ENCODE measurements at regions not wholly inside any gene's neighbourhood (a gene's known extent, or its start where the extent isn't known, plus 50 kb on each side); places are given as distances from the start of the nearest gene placed in this dataset.

DNA sequence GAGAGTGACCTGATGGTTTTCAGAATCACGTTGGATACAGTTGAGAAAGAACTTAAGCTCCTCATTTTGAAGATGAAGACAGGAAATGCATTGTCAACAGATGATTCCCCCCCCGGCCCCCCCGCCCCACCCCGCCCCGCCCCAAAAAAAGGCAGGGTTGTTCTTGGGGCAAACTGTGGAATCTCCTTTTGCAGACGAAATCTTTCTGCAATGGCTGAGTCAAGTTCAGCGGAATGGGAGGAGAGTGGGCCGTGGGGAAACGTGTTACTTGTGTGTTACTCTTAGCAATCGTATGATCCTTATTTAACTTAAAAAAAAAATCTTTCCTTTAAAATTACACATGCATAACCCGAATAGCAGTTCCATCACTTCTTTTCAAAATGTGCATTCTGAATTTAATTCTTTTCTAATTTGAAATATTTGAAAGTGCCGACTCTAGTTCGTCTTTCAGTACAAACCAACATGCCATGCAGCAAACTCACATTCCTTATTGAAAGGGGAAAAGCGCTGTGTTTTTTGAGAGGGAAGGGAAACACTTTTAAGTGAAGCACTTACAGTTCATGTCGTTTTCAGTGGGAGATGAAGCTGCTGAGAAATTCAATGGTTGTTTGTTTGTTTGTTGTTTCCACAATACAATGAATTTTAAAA lies 348.5 kb upstream of the ARGLU1 start:
- DNase-seq (ENCODE audit: low spot score), result no peak
- TF ChIP-seq, protein P1, sequence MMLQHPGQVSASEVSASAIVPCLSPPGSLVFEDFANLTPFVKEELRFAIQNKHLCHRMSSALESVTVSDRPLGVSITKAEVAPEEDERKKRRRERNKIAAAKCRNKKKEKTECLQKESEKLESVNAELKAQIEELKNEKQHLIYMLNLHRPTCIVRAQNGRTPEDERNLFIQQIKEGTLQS (CRISPR knock-in tag; conservative IDR thresholded peaks at IDR 0.05), result no peak
- TF ChIP-seq ZNF416 (CRISPR knock-in tag; IDR thresholded peaks at IDR 0.05), result no peak
- no peak for TF ChIP-seq OVOL2 (CRISPR knock-in tag; IDR thresholded peaks at IDR 0.05; ENCODE audit: borderline replicate concordance)
- H3K4me3 Mint-ChIP-seq, result peak overlapping the region; percentile 34
- H3K27ac Mint-ChIP-seq, result no peak overlapping the region
- H3K4me1 Mint-ChIP-seq, result peaks cover 76% of the 10 kb centered on the region
- H3K9me3 Mint-ChIP-seq, result peaks cover 6% of the 10 kb centered on the region
- H3K36me3 Mint-ChIP-seq, result no peaks in the 10 kb centered on the region
- H3K27me3 Mint-ChIP-seq (ENCODE audit: low read depth), result no peaks in the 10 kb centered on the region; the same call in 1 of the 2 replicates
- ATAC-seq, result no peak
- ChIA-PET CTCF (no interaction called here), POLR2A (no interaction called here)

DNA sequence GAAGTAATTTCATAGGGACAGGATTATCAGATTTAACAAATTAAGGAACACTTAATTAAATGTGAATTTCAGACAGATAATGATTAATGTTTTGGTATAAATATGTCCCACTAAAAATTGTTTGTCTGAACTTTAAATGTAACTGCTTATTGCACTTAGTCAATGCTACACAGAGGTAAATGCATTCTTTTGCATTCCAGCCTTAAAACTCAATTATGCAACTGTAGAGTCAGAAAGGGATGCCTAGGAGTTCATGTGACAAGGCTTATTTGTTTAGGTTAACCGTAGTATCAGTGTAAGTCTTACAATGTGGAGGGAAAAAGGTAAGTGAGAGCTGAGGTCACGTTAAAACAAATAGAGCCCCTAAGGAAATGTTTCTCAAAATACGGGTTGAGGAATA lies 347.2 kb upstream of the ARGLU1 start:
- peak overlapping the region; percentile 89 for H3K27ac Mint-ChIP-seq
- no peaks in the 10 kb centered on the region for H3K36me3 Mint-ChIP-seq
- peaks cover 63% of the 10 kb centered on the region for H3K4me1 Mint-ChIP-seq
- DNase-seq (ENCODE audit: low spot score), result no peak
- CTCF ChIA-PET, result interaction anchor here (0.5 to 1.7 kb wide), 2 partner anchors 54 to 118 kb away, joined by 3 to 4 read pairs; no protein-coding TSS in a partner anchor
- peaks cover 9% of the 10 kb centered on the region for H3K9me3 Mint-ChIP-seq
- H3K27me3 Mint-ChIP-seq (ENCODE audit: low read depth), result no peaks in the 10 kb centered on the region; the same call in 1 of the 2 replicates
- no peak overlapping the region for H3K4me3 Mint-ChIP-seq
- TF ChIP-seq, protein P2, sequence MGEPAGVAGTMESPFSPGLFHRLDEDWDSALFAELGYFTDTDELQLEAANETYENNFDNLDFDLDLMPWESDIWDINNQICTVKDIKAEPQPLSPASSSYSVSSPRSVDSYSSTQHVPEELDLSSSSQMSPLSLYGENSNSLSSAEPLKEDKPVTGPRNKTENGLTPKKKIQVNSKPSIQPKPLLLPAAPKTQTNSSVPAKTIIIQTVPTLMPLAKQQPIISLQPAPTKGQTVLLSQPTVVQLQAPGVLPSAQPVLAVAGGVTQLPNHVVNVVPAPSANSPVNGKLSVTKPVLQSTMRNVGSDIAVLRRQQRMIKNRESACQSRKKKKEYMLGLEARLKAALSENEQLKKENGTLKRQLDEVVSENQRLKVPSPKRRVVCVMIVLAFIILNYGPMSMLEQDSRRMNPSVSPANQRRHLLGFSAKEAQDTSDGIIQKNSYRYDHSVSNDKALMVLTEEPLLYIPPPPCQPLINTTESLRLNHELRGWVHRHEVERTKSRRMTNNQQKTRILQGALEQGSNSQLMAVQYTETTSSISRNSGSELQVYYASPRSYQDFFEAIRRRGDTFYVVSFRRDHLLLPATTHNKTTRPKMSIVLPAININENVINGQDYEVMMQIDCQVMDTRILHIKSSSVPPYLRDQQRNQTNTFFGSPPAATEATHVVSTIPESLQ (CRISPR knock-in tag; IDR thresholded peaks at IDR 0.05), result no peak
- TF ChIP-seq FOXP1 (CRISPR knock-in tag; IDR thresholded peaks at IDR 0.05; ENCODE audit: borderline replicate concordance) (no peak), NR3C1 (CRISPR knock-in tag; conservative IDR thresholded peaks at IDR 0.05; ENCODE audit: low read depth) (no peak), FOXK1 (CRISPR knock-in tag; IDR thresholded peaks at IDR 0.05) (no peak), CREB1 (CRISPR knock-in tag; IDR thresholded peaks at IDR 0.05) (no peak)
- TF ChIP-seq, protein P3, sequence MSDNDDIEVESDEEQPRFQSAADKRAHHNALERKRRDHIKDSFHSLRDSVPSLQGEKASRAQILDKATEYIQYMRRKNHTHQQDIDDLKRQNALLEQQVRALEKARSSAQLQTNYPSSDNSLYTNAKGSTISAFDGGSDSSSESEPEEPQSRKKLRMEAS (CRISPR knock-in tag; IDR thresholded peaks at IDR 0.05), result no peak
- TF ChIP-seq, protein P4, sequence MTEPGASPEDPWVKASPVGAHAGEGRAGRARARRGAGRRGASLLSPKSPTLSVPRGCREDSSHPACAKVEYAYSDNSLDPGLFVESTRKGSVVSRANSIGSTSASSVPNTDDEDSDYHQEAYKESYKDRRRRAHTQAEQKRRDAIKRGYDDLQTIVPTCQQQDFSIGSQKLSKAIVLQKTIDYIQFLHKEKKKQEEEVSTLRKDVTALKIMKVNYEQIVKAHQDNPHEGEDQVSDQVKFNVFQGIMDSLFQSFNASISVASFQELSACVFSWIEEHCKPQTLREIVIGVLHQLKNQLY (CRISPR knock-in tag; IDR thresholded peaks at IDR 0.05), result no peak
- TF ChIP-seq, protein P5, sequence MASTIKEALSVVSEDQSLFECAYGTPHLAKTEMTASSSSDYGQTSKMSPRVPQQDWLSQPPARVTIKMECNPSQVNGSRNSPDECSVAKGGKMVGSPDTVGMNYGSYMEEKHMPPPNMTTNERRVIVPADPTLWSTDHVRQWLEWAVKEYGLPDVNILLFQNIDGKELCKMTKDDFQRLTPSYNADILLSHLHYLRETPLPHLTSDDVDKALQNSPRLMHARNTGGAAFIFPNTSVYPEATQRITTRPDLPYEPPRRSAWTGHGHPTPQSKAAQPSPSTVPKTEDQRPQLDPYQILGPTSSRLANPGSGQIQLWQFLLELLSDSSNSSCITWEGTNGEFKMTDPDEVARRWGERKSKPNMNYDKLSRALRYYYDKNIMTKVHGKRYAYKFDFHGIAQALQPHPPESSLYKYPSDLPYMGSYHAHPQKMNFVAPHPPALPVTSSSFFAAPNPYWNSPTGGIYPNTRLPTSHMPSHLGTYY (CRISPR knock-in tag; IDR thresholded peaks at IDR 0.05), result no peak
- TF ChIP-seq, protein P6, sequence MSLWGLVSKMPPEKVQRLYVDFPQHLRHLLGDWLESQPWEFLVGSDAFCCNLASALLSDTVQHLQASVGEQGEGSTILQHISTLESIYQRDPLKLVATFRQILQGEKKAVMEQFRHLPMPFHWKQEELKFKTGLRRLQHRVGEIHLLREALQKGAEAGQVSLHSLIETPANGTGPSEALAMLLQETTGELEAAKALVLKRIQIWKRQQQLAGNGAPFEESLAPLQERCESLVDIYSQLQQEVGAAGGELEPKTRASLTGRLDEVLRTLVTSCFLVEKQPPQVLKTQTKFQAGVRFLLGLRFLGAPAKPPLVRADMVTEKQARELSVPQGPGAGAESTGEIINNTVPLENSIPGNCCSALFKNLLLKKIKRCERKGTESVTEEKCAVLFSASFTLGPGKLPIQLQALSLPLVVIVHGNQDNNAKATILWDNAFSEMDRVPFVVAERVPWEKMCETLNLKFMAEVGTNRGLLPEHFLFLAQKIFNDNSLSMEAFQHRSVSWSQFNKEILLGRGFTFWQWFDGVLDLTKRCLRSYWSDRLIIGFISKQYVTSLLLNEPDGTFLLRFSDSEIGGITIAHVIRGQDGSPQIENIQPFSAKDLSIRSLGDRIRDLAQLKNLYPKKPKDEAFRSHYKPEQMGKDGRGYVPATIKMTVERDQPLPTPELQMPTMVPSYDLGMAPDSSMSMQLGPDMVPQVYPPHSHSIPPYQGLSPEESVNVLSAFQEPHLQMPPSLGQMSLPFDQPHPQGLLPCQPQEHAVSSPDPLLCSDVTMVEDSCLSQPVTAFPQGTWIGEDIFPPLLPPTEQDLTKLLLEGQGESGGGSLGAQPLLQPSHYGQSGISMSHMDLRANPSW (CRISPR knock-in tag; conservative IDR thresholded peaks at IDR 0.05; ENCODE audit: low read depth), result no peak
- TF ChIP-seq, protein P7, sequence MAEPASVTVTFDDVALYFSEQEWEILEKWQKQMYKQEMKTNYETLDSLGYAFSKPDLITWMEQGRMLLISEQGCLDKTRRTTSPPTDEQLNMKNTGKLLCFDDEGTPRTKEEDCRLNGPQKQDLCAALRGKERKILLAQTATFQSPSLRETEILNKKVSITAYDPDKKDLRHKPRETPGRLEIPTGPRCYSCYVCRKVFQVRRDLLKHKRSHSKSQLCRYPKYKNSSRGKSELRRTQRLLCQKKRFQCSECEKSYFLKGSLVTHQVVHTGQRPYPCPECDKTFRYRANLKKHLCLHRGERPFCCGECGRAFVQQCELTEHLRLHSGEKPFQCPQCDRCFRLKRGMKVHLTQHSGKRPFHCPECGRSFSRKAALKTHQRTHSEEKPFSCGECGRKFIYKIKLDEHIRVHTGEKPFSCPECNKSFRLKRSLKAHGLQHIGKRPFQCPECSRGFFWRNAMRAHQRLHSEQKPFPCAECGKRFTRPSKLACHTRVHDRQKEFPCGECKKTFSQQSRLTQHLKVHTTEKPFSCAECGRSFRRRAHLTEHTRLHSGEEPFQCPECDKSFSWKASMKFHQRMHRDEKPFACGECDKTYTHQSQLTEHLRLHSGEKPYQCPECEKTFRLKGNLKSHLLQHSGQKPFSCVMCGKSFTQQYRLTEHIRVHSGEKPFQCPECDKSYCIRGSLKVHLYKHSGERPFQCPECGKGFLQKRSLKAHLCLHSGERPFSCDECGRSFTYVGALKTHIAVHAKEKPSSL (CRISPR knock-in tag; conservative IDR thresholded peaks at IDR 0.05), result no peak
- ATAC-seq, result no peak
- POLR2A ChIA-PET, result no interaction called here
